Astrocyte of the cerebellum (primary cell): ENCODE measurements at regions not wholly inside any gene's neighbourhood (a gene's known extent, or its start where the extent isn't known, plus 50 kb on each side); places are given as distances from the start of the nearest gene placed in this dataset.

ENCODE experiments used
- DNase-seq: peaks from one replicate; pipeline ENCODE4 v3.0.0-alpha.2; 2011; ENCODE audit warnings: low read depth
- H3K4me3 ChIP-seq: 2 replicates; pipeline ENCODE4 v1.5.1; 2011; ENCODE audit warnings: mild to moderate bottlenecking, low read depth, low read length, moderate library complexity
- in situ Hi-C: cut with HindIII; loops from 2 replicates; pipeline ENCODE4 v1.10.0; 2017; ENCODE audit warnings: low sequenced_read_pairs
- TF ChIP-seq, protein P1 (sequence below): IDR thresholded peaks from 2 replicates; pipeline ENCODE4 v1.5.1; 2012; ENCODE audit warnings: low read length, low read depth, moderate library complexity, mild to moderate bottlenecking; ENCODE audit errors: missing control alignments

DNA sequence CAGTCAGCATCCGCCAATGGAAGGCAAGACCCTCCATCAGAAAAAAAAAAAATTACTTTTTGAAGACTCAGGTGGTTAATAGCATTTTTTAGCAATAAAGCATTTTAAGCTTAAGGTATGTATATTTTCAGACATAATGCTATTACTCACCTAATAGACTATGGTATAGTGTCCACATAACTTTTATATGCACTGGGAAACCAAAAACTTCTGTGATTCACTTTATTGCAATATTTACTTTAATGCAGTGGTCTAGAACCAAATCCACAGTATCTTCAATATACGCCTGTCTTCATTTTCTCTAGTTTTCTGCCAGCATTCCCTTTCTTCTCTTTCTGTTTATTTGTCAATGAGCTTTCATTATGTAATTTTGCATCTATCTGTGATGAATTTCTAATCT lies 418.1 kb downstream of the SLITRK6 start:
- in situ Hi-C loops = no loop called here
- DNase-seq = no peak
- TF ChIP-seq, protein P1, sequence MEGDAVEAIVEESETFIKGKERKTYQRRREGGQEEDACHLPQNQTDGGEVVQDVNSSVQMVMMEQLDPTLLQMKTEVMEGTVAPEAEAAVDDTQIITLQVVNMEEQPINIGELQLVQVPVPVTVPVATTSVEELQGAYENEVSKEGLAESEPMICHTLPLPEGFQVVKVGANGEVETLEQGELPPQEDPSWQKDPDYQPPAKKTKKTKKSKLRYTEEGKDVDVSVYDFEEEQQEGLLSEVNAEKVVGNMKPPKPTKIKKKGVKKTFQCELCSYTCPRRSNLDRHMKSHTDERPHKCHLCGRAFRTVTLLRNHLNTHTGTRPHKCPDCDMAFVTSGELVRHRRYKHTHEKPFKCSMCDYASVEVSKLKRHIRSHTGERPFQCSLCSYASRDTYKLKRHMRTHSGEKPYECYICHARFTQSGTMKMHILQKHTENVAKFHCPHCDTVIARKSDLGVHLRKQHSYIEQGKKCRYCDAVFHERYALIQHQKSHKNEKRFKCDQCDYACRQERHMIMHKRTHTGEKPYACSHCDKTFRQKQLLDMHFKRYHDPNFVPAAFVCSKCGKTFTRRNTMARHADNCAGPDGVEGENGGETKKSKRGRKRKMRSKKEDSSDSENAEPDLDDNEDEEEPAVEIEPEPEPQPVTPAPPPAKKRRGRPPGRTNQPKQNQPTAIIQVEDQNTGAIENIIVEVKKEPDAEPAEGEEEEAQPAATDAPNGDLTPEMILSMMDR = no peak
- H3K4me3 ChIP-seq = no peak overlapping the region

DNA sequence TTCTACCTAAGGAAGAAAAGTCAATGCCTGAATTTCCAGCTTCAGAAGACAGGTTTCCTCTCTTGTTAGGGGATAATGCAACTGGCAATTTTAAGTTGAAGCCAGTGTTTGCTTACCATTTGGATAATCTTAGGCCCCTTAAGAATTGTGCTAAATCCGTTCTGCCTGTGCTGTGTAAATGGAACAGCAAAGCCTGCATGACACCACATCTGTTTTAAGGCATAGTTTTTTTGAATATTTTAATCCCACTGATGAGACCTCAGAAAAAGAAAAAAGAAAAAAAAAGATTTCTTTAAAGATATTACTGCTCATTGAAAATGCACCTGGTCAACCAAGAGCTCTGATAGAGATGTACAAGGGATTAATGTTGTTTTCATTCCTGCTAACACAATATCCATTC lies 419.2 kb downstream of the SLITRK6 start:
- TF ChIP-seq, protein P1 = no peak
- no peak for DNase-seq
- in situ Hi-C loops = no loop called here
- no peak overlapping the region for H3K4me3 ChIP-seq

DNA sequence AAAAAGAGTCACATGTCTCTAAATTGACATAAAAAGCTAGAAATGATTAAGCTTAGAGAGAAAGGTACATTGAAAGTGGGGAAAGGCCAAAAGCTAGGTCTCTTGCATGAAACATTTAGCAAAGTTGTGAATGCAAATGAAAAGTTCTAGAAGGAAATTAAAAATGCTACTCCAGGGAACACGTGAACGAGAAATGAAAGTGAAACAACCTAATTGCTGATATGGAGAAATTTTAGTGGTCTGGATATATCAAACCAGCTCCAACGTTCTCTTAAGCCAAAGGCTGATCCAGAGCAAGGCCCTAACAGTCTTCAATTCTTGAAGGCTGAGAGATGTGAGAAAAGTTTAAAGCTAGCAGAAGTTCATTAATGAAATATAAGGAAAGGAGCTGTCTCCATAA lies 419.8 kb downstream of the SLITRK6 start:
- H3K4me3 ChIP-seq = no peak overlapping the region
- no peak for DNase-seq
- TF ChIP-seq, protein P1 = no peak
- in situ Hi-C loops = no loop called here

DNA sequence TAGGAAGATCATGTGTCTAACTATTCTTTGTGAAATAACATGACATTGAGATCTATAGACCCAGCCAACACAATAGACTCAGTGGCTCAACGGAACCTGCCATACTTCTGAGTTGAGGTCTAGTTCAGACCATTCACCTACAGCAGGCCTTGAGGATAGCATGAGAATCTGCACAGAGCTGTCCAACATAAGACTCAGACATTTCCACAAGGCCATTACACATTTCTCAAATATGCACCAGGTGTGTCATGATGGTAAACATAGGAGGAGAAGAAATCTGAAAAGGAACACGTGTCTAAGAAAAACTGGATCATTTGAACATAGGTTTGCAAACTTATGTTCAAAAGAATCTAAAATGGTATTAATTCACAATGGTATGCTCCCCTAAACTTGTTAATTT lies 421.4 kb downstream of the SLITRK6 start:
- in situ Hi-C loops = no loop called here
- DNase-seq = no peak
- no peak overlapping the region for H3K4me3 ChIP-seq
- TF ChIP-seq, protein P1 = no peak

DNA sequence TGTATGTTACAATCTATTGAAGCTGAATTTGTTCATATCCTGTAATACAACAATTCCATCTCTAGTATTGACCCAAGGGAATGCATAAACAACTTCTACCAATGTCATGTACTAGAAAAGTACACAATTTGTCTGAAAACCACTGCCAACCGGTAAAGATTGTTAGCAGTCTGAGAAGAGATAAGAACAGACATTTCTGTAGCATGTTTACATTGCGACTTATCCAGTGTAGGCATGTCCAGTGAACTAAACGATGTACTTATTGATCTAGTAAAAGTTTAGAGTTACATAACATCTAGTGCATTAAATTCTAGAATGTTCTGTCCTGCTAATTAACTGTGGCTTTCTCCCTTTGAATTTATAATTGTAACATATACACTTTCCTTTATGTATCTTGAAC lies 425.9 kb downstream of the SLITRK6 start:
- in situ Hi-C loops = no loop called here
- no peak for DNase-seq
- TF ChIP-seq, protein P1 = no peak
- H3K4me3 ChIP-seq = no peak overlapping the region

DNA sequence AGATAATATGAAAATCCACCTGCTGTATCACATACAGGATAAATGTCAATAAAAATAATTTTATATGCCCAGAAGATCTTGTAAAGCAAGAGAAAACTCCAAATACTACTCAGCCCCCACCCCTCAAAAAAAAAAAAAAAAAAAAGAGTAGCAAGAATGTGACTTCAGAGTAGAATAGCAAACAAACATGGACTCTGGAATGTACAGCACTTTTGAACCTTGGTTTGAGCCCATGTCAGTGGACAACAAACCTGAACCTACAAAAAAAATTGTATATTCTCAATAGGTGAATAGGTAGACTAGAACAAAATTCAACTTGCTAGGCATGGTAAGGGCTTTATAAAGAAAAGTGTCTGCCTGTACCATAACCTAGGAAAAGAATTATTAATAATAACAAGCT lies 428.0 kb downstream of the SLITRK6 start:
- DNase-seq = no peak
- in situ Hi-C loops = no loop called here
- TF ChIP-seq, protein P1 = no peak

DNA sequence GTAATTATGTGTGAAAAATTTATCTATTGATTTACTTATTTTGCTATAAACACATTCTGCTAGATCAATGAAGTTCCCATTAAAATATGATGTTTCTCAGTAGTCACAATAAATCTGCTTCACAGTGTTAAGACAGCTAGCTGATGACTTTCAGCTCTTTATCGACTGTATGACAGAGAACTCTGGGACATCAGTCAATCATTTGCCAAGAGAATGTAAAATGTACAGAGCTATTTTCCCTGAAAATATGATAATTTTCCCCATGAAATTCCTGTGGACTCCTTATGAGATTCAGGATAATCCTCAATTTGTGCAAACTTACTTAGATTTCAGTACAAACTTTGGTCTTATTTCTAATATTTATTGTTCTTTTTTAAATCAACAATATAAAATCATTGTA lies 430.5 kb downstream of the SLITRK6 start:
- no peak for DNase-seq
- TF ChIP-seq, protein P1 = no peak
- in situ Hi-C loops = no loop called here
- H3K4me3 ChIP-seq = no peak overlapping the region

More for the DNA sequence above, 428.0 kb downstream of the SLITRK6 start:
- H3K4me3 ChIP-seq = no peak overlapping the region
